ENCODE measurements at regions not wholly inside any gene's neighbourhood (a gene's known extent, or its start where the extent isn't known, plus 50 kb on each side); places are given as distances from the start of the nearest gene placed in this dataset.
A peak's percentile ranks its signal among the peaks of the same experiment; 100 is the strongest.

DNA sequence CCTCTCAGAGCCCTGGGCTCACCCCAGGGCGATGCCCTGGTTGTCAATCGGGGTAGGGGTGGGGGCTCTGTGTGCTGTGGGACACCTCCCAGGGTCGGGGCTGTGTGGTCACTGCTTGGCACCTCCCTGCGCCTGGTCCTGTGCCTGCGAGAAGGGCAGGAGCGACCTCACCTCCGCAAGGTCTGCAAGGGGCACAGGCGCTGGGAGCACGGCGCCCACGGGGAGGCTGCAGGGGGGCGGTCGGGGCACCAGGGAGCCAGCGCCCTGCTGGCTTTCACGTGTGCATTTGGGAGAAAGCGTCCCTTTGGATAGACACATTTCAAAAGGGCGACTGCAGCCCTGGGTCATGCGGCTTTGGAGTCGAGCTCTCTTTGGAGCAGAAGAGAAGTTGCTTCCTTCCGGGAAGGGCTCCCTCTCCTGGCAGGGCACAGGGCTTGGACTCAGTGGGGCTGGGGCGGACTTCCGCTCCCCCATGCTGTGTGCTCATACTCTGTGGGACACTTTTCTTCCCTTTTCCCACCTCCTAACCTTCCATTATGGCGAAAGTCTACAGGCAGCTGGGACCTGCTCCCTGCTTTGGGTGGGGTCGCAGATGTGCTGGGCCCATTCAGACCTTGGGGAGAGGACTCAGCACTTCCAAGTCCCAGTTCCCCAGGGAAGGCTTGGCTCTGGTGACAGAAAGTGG lies 52.9 kb upstream of the SLC28A3 start:
- no peak for DNase-seq (ENCODE audit: low read depth in 2 of 2)

DNA sequence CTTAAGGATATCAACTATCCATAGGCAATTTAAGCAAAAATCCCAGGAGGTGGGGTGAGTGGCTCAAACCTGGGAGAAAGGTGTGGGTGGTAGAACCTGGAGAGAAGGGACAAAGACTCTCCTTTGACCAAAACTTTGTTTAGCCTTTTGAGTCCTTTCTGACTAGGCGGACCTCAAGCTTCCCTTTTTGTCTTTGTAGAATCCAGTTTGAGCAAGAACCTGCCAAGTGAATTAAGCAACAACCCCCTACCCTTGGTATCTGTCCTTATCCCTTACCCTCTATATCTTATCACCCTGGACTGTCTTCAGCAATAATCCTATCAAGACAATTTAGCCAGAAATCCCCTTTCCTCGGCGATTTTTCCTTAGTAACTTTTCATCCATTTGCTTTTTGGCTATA lies 53.5 kb upstream of the SLC28A3 start:
- no peak for DNase-seq (ENCODE audit: low read depth in 2 of 2)

DNA sequence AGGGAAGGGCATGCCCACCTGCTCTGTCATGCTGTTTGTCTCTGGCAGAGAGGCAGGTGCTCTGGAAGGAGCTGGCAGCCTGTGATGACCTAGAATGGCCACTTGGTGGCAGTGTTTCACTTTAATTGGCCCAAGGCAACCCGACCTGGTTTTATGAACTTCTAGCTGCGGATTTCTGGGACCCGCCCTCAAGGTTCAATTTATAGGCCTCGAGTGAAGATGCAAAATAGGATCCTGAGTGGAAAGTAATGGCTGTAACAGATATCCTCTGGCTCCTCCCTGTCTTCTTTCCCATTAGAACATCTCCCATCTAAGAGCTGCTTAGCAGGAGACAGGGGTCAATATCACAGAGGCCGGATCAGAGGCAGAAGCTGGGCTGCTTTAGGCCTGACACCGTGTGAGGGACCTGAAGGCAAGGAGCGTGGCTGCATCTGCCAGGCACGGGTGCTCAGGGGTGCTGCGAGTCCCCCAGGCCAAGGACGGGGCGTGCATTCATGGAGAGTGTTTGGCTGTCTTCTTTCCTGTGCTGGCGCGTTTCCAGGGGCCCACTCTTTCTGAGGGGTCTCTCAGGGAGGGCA lies 56.7 kb upstream of the SLC28A3 start:
- DNase-seq (ENCODE audit: low read depth in 2 of 2): peak; percentile 33 to 40

DNA sequence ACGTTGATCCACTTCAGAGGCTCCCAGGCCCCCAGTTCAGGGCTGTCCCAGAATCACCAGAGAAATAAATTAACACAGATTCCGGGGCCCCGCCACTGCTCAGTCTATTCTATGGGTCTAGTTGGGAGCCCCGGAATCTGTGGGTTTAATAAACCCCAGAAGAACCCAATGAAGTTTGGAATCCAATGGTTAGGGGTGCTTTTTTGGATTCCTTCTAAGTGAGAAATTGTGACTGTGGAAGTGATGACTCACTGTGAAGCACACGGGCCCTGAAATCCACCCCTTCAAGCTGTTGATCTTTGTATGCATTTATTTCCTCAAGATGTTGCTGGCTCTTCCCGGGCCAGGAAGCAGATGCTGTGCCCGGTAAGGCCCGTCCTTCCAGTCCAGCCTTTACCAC lies 57.3 kb upstream of the SLC28A3 start:
- no peak for DNase-seq (ENCODE audit: low read depth in 2 of 2)

DNA sequence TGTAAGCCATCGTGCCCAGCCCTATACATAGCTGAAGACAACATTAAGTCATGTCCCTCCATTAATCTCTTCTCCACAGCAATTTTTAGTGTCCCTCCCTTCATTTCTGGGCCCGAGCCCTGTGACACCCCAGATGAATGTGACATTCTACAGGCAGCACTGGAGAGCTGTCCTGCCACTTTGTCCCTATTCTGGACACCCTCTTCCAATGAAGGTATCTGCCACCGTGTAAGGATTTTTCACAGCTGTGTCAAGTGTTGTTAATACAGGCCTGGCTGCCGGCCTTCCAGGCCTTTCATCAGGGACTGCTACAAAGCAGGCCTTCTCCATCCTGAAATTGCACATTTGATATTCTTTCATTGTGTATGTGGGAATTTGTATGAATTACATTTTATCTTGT lies 62.0 kb upstream of the SLC28A3 start:
- DNase-seq (ENCODE audit: low read depth in 2 of 2): no peak

DNA sequence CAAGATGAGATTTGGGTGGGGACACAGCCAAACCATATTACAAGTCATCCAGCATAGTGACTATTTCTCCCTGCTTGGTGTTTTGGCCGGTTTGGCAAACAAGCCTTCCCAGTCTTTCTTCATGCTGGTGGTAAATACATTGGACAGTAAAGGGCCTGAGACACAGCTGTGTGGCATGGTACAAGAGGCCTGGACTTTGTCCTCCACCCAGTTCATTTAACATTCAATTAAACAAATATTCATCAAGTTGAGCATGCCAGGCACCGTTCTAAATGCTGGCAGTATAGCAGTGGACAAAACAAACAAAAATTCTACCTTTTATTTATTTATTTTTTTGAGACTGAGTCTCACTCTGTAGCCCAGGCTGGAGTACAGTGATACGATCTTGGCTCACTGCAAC lies 62.7 kb upstream of the SLC28A3 start:
- DNase-seq (ENCODE audit: low read depth in 2 of 2): no peak

DNA sequence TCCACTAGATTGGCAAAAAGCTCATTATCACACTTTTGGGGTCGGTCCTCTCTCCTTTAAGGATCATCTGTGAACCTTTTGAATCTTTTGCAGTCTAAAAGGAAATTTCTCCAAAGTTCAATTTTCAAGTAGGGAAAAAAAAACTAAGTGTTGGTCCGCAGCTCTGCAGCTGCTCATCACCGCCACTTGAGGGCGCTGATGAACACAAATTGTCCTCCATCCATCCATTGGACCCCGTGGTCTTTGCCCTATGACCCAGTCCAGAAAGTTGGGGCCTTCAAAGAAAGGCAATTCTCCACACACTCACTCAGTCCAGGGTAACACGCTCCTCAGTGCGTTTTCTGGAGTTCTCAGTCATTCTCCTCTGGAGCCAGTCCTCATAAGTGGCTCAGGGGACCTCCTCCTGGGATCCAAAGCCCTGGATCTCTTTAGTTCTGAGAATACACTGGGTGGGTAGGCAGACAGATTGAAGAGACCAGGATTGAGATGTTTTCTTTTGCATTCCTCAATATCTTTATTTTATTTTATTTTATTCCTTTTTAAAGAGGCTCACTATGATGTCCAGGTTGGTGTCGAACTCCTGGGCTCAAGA lies 63.6 kb upstream of the SLC28A3 start:
- DNase-seq (ENCODE audit: low read depth in 2 of 2): no peak

DNA sequence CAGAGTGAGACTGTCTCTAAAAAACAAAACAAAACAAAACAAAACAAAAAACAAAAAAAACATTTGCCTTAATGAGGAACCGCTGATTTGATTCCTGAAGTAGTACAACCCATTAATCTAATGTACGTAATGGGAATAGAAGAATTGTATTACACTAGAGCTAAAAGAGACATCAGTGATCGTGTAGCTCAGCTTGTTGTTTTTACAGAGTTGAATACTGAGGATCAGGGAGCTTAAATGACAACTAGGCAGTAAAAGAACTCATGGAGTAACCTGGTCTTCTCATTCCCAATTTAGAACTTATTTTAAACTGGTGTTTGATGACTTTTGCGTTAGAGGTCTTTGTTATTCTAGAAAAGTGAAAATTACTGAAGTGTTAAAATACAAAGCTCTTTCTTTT lies 65.1 kb upstream of the SLC28A3 start:
- DNase-seq (ENCODE audit: low read depth in 2 of 2): no peak

DNA sequence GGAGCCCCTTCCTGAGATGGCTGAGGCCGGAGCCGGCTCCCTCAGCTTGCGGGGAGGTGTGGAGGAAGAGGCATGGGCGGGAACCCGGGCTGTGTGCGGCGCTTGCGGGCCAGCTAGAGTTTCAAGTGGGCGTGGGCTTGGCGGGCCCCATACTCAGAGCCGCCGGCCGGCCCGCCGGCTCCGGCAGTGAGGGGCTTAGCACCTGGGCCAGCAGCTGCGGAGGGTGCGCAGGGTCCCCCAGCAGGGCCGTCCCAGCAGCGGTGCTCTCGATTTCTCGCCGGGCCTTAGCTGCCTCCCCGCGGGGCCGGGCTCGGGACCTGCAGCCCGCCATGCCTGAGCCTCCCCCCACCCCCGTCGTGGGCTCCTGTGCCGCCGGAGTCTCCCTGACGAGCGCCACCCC lies 67.9 kb upstream of the SLC28A3 start:
- DNase-seq (ENCODE audit: low read depth in 2 of 2): no peak

DNA sequence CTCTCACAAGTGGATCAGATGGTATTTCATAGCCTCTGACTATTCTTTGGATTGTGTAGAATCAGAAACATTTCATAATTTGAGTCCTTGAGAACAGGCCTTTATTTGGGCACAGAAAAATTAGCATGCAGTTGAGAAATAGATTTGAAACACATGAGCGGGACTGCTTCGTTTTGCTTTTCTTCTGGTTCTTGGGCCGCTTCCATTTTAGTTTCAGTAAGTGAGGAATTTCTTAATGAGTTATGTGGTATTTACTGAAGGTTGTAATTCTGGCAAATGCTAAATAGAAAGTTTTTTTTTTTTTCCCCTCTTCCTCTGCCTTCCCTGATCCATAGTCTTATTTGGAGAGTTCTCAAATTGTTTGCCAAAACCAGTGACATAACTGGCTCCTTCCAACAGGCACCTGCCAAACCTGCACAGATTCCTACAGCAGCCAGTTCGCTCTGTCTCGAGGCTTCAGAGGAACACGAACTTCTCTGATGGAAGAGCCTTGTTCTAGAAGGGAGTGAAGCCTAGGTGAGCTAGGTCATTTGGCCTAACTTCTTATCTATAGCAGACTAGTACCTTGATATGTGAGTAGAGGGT lies 71.2 kb upstream of the SLC28A3 start:
- no peak for DNase-seq (ENCODE audit: low read depth in 2 of 2)

DNA sequence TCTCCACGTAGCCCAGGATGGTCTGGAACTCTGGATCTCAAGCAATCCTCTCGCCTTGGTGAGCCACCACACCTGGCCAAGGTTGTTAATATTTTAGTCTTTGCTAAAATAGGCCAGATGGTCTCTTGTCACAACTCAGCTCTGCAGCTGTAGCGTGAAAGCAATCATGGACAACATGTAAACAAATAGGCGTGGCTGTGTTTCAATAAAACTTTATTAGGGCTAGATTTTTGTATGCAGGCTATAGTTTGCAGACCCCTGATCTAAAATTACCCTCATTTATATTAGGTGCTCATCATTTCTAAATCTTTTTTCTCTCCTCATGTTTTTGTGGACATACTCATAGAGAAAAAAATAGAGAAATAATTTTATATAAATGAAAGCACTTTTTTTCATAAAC lies 72.1 kb upstream of the SLC28A3 start:
- DNase-seq (ENCODE audit: low read depth in 2 of 2): no peak

DNA sequence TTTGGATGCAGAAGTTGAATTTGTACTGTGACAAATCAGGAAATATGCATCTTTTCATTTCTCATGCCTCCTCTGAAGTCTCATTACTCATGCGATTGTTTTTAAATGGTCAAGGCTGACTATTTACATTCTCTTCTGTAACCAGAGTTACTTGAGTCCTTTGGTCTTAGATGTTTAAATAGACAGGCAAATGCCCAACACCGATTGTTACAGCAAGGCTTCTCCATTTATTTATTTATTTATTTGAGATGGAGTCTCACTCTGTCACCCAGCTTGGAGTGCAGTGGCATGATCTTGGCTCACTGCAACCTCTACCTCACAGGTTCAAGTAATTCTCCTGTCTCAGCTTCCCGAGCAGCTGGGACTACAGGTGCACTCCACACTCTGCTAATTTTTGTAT lies 72.7 kb upstream of the SLC28A3 start:
- DNase-seq (ENCODE audit: low read depth in 2 of 2): no peak

DNA sequence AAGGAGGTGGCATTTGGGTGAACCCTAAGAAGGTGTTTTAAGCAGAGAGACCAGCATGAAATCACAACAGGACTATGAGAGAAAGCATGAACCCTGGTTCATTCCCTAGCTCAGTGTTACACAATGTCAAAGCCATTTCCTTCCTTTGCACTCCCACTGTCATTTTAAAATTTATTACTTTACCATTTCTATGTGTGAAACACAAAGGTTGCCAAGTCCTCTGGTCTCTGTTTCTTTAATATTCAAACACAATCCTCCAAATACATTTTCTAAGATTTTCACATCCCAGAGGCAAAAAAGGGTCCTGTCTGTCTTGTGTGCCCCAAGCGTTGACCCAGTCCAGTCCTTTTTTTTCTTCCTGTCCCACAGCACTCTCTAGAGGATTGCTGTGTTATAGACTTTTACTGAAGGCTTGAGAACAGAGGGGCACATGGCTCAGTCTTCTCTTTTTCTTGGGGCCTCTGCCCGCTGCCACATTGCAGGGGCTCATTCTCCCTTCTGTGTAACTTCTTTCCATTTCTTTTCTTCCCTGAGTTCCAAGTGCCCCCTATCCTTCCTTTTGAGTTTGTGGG lies 78.6 kb upstream of the SLC28A3 start:
- no peak for DNase-seq (ENCODE audit: low read depth in 2 of 2)

DNA sequence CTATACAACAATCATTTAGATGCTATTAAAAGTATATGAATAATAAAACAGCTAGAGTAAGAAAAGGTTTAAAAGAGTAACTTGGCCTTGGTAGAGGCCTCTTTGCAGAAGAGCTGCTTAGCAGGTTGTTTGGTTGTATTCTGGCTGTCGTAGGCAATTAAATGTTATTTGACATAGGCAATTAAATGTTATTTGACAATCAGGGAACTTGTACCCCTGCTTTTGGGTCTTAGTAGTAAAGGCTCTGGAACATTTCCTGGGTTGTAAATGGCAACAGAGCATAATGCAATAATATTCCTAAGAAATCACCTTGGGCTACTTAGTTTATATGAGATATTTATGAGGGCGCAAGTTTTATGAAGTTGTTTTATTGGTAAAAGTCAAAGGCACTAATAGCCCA lies 84.4 kb upstream of the SLC28A3 start:
- no peak for DNase-seq (ENCODE audit: low read depth in 2 of 2)

DNA sequence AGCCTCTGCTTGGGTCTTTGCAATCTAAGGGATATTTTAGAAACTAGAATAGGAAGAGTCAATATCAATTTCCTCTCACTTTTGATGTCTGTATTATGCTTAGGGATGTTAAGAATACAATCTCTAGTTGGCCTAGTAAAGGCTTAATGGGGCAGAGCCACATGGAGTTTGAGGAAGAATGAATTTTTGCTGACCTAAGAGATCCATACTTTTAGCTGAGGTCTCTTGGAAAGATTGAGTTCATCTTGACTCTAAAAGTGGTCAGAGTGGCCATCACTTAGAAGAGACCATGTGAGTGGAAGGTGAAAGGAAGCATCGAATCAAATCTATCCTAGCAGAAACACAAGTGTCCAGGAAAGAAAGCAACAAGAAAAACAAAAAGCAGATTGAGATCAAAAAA lies 92.2 kb upstream of the SLC28A3 start:
- no peak for DNase-seq (ENCODE audit: low read depth in 2 of 2)

DNA sequence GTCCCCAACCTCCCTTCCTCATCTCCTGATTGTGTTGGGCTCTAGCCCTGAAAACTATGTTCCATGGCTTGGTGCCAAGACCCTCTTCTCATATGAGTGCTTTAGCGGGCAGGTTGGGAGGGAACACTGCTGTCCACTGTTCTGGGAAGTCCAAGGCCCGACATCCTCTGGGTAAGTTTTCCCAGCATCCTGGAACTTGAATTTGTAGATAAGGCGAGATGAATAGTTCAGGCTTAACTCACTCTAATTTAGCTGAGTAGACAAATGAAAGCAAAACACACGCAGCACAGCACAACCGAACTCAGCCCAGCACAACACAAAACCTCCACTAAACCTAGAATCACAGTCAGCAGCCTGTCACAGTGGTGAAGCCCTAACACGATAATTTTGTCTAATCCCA lies 95.3 kb upstream of the SLC28A3 start:
- DNase-seq (ENCODE audit: low read depth in 2 of 2): no peak

DNA sequence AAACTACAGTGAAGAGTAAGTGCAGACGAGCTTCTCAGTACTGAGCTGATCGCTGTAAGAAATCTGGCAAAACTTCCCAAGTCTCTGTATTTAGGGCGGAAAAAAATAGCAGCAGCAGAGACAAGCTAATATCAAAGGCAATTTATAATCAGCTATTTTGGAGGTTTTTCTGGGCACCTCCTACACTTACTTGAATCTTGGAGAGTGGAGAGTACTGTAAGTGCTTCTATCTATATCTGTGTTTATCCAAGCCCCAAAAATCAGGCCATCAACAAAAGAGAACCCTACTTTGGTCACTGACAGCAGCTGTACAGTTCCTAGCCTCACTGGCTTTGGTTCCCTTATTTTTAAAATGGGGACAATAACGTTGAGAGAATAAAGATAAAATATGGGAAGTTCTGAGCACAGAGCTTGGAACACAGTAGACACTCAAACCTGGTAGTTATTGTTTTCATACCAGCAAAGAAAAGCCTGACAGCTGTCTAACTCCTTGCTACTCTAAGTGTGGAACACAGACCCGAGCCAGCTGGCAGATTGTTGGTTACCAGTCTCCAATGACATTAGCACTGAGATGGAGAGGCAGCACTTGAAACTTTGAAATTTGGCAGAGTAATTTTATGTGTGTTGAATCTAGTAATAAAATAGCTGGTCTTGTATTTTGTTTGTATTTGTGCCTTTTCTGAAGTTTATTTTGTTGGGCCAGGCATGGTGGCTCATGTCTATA lies 96.0 kb upstream of the SLC28A3 start:
- DNase-seq (ENCODE audit: low read depth in 2 of 2): no peak

DNA sequence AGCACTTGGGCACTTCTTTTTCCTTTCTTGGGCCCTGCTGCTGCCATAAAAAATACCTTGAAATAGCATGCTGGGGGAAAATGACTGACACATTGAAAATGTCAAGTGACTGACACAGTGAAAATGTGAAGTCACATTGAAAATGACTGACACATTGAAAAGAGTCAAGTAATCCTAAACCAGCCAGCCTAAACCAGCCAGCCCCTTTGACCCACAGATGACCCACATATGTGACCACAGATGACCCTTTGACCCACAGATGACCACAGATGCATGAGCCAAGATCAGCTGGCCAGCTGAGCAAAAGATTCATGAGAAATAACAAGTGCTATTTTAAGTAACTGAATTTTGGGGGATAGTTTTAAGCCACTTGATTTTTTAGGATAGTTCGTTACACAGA lies 97.8 kb upstream of the SLC28A3 start:
- DNase-seq (ENCODE audit: low read depth in 2 of 2): no peak

DNA sequence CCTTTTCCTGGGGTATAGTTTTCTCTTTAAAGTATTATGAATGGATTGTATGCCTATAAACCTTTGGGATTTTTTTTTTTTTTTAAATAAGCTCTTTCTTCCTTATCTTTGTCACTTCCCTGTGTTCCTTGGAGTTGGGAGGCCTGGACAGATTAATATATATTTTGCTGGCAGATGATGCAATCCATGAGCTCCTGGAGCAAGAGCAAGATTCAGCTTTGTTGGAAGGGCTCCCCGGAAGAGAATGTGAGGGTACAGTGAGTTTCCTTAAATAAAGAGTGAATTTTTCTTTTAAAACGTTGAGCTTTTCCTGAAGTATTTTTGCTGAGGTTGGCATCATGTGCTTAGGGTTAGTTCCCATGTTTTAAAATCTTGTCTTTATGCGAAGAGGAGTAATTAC lies 98.7 kb upstream of the SLC28A3 start:
- DNase-seq (ENCODE audit: low read depth in 2 of 2): no peak

DNA sequence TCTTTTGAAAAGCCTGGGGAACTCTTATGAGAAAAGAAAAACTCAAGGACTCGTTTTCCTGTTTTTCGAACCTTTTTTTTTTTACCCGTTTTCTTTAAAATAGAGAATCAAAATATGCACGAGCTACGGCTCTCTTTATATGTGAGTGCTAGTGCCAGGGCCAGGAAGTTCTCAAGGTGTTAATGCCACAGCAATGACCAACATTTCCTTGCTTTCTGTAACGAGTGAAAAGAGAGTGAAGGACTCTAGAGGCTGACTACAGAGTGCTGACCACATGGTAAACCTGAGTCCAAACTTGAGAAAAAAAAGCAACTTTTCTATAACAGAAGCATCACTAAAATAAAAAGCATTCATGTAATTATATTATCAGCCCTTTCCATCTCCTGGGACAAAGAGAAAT lies 102.2 kb upstream of the SLC28A3 start:
- DNase-seq (ENCODE audit: low read depth in 2 of 2): no peak

DNA sequence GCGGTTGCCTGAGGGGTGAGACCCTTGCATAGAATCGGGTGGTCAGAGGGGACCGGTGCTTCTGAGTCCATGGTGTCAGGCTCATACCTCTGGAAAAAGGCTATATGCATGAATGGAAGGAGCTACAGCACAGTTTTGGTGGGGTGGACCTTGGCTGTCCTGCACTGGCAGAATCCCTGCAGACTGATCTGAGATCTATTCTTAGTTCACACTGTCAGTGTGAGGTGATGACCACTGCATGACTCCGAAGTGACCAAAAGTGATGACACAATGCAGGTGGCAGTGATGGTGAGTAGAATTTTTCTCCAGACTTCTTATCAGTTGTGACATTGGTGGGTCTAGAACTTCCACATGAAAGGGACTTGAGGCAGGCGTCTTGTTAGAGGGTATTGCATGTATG lies 105.2 kb upstream of the SLC28A3 start:
- DNase-seq (ENCODE audit: low read depth in 2 of 2): no peak

DNA sequence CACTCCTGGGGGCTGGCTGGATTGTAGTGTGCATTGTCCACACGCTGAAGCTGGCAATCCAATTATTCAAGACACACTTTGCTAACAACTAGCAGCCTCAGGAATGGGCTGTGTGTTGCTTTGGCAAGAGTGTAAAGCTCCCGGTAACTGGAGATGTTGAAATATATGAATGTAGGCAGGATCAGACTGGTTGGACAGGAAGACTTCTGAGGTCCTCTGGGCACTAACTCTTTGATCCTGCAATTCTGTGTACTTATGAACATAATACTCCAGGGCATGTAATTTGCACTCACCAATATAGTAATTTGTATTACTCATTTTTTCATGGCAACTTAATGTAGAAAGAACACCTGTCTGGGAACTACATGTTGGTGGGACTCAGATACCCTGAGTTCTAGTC lies 106.7 kb upstream of the SLC28A3 start:
- DNase-seq (ENCODE audit: low read depth in 2 of 2): no peak
